ENCODE measurements at regions not wholly inside any gene's neighbourhood (a gene's known extent, or its start where the extent isn't known, plus 50 kb on each side); places are given as distances from the start of the nearest gene placed in this dataset.

GRCh38 chr11:130641876-130642275, 193.4 kb downstream of the ADAMTS15 start:
- no peak for DNase-seq (ENCODE audit: low spot score)

- DNase-seq (ENCODE audit: low spot score) = no peak
Observed at GRCh38 chr11:130642994-130643393, 194.5 kb downstream of the ADAMTS15 start.

DNA sequence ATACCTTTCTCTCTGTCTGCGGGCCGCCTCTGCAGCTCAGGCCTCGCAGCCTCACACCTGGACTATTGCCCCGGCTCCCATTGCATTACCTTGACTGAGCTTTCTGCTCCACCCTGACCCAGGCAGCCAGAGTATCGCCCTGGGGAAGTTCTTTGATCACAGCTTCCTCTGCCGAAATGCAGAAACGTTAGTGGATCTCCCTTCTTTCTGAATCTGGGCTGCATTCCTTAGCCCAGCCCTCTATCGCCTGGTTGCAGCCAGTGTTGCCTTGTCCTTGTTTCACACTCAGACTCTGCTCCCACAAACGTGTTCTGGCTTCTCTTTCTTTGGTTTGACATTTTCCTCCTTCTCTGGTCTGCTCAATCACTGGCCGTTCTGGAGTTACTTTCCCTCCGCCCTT, 195.7 kb downstream of the ADAMTS15 start:
- DNase-seq (ENCODE audit: low spot score) = no peak

- DNase-seq (ENCODE audit: low spot score) = no peak
Observed at GRCh38 chr11:130645164-130645842, 196.9 kb downstream of the ADAMTS15 start.

GRCh38 chr11:130645843-130646197, 197.4 kb downstream of the ADAMTS15 start:
- DNase-seq (ENCODE audit: low spot score) = no peak

DNA sequence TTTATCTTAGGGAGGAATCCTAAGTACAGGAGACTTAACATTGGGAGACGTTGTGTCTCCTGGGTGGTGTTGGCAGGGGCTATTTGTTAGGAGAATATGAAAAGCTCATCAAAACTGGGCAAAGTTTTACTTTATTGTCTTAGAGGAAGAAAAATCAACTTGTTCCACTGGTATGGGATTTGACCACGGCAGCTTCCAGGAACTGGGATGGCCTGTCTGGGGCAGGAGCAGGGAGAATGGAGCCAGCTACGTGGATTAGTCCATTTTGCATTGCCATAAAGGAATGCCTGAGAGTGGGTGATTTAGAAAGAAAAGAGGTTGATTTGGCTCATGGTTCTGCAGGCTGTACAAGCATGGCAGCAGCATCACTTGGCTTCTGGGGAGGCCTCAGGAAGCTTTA, 198.4 kb downstream of the ADAMTS15 start:
- DNase-seq (ENCODE audit: low spot score) = no peak

- DNase-seq (ENCODE audit: low spot score) = no peak
Observed at GRCh38 chr11:130647371-130647770, 198.9 kb downstream of the ADAMTS15 start.

DNA sequence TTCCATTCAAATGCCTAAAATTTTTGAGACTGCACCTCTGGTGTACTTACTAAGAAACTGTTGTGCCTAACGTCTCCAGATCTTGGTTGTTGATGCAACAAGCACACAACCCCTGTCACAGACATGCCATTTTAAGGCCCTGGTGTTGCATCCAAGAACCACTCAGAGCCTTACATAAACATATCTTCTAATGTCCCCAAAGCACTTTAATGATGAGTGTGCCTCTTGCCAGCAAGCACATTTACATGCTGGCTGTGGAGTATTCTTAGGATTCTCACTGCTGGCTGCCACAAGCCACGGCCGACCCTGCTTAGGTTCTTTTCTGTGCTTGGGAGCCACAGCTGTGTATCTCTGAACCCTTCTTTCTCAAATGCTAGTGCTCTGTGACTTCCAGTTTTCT, 201.4 kb downstream of the ADAMTS15 start:
- no peak for DNase-seq (ENCODE audit: low spot score)

GRCh38 chr11:130650456-130651030, 202.1 kb downstream of the ADAMTS15 start:
- DNase-seq (ENCODE audit: low spot score) = no peak

DNA sequence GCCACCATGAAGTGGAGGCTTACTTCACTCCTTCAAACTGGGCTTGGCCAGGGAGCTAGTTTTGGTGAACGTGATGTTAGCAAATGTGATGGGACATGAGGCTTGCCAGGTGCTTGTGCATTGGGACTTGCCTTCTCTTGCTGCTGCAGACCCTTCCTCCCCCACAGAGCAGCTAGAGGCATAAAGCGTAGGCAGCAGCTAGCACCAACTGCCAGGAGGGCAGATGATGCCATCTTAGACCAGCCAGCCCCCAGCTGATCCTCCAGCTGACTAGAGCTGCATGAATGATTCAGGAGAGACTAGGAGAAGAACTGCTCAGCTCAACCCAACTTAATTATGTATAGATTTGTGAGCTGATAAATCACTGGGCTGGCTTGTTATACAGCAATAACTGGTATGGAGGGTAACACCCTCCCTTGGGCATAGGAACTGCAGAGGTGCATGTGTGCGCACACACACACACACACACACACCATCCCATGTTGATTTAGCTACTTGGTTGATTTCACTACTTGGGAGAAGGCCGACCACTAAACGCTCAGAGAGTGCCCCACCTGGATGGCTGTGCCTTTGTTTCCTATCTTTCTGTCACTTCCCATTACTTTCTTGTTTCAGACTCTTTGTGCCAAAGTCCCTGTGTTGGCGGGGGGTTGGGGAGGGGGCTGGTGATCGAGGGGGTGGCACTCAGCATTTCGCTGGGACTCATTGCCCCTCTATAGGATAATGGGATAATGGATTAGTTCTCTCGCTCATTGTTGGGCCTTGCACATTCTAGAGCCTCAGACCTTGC, 202.8 kb downstream of the ADAMTS15 start:
- DNase-seq (ENCODE audit: low spot score) = no peak

DNA sequence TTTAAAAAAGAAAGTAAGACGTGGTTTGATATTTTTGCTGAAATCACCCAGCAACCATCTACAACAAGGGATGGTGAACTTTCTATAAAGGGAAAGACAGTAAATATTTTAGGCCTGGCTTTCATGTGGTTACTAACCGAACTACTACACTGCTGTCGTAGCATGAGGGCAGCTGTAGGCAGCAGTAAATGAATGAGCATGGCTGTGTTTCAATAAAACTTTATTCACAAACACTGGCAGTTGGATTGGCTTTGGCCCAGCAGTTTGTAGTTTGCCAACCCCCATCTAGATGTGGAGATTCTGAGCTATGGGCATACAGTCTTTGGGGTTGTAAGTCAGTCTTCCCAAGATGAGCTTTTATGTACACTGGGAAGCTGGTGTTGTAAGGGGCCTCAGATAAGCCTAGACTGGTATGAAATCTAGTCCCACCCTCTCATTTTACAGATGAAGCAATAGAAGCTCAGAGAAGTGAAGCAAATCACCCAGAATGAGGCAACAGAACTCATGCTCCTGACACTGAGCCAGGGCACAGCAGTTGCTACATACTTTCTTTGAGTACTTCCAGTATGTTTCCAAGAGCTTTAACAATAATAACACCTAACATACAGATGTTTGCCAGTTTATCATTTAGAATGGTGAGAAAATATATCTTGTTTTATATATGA, 204.4 kb downstream of the ADAMTS15 start:
- no peak for DNase-seq (ENCODE audit: low spot score)

- no peak for DNase-seq (ENCODE audit: low spot score)
Observed at GRCh38 chr11:130653838-130654636, 205.6 kb downstream of the ADAMTS15 start.

GRCh38 chr11:130655300-130655699, 206.9 kb downstream of the ADAMTS15 start:
- no peak for DNase-seq (ENCODE audit: low spot score)

- no peak for DNase-seq (ENCODE audit: low spot score)
Observed at GRCh38 chr11:130666781-130667251, 218.4 kb downstream of the ADAMTS15 start.

GRCh38 chr11:130668751-130669150, 220.3 kb downstream of the ADAMTS15 start:
- no peak for DNase-seq (ENCODE audit: low spot score)

DNA sequence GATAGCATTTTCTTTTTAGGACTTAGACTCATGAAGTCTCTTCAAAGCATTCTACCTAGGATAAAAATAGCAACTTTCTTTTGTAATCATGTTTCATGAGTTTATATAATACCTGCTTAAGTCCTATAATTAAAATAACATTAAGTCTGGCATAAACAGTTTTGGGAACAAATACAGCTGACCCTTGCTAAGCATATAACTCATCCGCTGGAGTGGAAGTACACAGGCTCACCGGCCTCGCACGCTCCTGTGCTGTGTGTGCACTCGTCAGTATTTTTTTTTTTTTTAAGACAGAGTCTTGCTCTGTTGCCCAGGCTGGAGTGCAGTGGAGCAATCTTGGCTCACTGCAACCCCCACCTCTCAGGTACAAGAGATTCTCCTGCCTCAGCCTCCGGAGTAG, 221.8 kb downstream of the ADAMTS15 start:
- DNase-seq (ENCODE audit: low spot score) = no peak

DNA sequence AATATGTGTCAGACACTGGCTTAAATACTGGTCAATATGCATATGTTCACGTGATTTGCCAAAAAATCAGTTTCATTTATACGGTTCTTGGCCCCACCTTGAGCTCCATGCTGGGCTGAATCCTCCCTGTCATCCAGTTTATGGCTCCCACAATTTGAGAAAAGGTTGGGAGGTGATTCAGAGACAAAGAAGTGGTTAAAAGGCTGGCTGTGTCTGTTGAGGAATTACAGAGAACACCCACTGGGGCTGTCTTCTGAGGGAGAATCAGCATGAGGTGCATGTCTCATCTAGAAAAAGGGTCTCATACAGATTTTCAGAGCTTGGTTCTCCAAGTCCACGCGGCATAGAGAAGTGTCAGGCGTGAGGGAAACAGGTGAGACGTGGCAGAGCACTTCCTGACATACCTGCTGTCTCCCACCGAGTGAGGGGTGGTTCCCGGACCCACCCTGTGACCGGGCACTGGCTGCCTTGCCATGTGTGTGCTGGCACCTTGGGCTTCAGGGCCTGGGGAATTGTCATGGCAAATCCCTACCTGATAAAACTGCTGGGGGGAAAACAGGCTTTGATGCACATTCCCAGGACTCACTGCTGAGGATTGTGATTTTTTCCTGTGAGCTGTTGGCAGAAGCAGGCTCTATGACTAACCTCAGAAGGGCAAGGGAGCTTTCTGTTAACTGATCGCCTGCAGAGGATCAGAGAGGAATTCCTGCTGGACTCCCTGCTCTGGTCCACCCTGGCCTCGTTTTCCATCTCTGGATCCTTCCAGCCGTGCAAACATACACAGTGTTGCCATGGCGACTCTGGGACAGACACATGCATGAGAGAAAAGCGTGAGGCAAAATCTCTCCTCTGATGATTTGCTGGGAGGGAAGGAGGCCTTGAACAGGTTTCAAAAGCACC, 223.6 kb downstream of the ADAMTS15 start:
- no peak for DNase-seq (ENCODE audit: low spot score)

GRCh38 chr11:130672911-130673310, 224.5 kb downstream of the ADAMTS15 start:
- DNase-seq (ENCODE audit: low spot score) = no peak

DNA sequence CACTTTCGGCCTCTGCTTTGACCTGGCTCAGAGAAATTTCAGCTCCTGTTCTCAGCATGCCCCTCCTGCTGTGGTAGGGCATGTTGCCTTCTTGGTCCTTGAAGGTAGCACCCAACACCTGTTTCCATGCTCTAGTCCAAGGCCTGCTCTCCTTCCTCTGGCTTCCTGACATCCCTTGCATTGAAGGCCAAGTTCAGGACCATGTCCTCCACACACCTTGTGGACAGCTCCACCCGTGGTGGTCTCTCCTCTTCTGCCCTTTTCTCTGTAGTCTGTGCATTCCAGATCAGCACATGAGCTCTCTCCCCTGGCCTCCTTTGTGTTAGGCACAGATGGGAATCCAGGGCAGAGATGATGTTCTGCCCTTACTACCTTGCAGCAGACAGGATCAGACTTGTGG, 225.3 kb downstream of the ADAMTS15 start:
- DNase-seq (ENCODE audit: low spot score) = no peak

DNA sequence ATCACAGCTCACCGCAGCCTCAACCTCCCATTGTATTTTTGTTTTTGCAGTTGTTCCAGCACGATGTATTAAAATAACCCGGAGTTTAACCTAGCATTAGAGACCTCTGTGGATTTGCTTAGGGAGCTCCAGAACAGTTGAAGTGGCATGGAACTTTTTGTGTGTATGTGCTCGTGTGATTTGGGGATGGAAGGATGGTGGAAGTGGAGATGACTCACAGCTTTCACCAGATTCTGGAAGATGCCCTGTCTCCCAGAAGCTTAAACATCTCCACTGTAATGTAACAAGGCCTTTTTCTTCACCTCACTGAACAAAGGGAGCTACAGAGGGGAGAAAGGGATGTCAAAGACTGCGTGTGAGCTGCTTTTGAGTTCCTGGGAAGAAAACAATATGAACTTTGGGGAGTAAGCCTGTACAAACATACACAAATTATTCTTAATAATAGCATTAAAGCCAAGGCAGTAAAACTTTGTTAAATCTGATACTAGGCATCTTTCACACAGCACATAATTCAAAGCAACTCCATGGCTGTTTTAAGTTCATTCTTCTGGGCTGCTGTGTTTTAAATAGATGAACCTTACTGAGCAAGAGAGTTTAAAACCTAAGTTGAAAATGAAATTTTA, 226.4 kb downstream of the ADAMTS15 start:
- DNase-seq (ENCODE audit: low spot score) = no peak

Data from RKO (cell line).